GM15510 (cell line): ENCODE measurements at regions not wholly inside any gene's neighbourhood (a gene's known extent, or its start where the extent isn't known, plus 50 kb on each side); places are given as distances from the start of the nearest gene placed in this dataset.

Source experiments
- POLR2A ChIP-seq: IDR thresholded peaks from 3 replicates; pipeline ENCODE4 v1.6.1; 2011; ENCODE audit warnings: borderline replicate concordance; ENCODE audit not compliant: insufficient read length; ENCODE audit errors: extremely low read depth

- TF ChIP-seq POLR2A, result no peak
Observed at GRCh38 chr2:8278709-8279354, 403.0 kb upstream of the ID2 start.

DNA sequence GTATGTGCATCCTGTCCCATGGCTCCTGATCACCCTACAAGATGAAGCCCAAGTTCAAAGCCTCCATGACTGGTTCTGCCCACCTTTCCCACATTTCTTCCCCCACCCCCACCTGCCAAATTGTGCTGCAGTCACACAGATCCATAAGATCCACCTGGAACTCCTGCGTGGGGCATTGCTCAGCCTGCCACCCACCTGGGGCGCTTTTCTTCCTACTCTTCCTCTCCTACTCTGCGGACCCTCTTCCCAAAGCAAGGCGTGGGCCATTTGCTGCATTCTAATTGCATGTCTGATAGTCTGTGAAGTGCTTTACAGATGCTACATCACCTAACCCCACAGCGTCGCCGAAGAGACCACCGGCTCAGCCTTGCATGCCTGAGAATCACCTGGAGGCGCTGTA, 402.4 kb upstream of the ID2 start:
- TF ChIP-seq POLR2A, result no peak

DNA sequence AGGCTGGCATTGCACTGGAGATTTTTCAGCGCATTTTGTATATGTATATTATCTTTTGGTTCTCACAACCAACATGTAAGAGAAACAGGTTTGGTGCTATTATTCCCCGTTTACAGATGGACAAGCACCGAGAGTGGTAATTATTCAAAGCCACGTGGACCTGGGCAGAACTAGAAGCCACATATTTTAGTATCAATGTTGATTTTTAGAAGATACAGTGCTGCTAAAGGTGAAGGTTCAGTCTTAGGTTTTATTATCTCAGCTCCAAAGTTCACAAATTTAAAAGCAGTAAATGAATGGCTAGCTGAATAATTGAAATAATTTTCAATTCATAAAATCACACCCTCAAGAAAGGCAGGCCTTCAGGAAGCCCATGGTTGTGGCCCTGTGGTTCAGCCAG, 400.6 kb upstream of the ID2 start:
- no peak for TF ChIP-seq POLR2A

- no peak for TF ChIP-seq POLR2A
Observed at GRCh38 chr2:8281950-8282857, 399.7 kb upstream of the ID2 start.

GRCh38 chr2:8282858-8283252, 399.0 kb upstream of the ID2 start:
- no peak for TF ChIP-seq POLR2A

DNA sequence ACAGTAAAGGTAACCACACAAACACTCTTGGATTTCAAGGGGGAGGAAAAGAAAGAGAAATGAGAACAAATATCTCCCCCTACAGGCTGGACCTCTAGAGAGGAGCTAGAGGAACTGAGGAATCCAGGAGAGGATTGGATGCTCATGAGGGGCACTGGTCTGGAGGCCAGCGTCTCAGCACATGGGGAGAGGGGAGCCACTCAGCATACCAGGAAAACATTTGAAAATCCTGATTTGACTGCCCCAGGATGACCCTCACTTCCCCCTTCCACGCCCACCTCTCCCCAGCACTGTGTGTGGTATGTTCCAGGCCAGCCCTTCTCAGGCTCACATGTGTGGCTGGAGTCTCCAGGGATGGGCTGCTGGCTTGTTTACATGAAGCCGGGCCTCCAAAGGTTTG, 396.8 kb upstream of the ID2 start:
- no peak for TF ChIP-seq POLR2A

GRCh38 chr2:8285898-8286297, 396.0 kb upstream of the ID2 start:
- no peak for TF ChIP-seq POLR2A

DNA sequence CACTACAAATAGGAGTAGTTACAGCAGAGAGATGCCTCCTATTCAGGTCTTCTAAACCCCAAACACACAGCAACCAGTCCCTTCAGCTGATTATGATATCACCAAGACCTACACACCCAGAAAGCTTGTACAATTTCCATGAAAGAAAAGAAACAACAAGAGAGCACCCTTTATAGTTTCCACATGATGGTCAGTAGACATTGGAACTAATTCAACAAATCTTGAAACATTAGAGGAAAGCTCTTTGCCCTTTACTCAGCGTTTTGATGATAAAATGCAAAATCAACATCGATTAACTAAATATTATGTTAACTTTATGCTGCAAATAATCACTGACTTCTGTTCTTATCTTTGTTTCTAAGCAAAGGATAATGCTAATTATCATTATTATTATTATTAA, 393.6 kb upstream of the ID2 start:
- TF ChIP-seq POLR2A, result no peak

DNA sequence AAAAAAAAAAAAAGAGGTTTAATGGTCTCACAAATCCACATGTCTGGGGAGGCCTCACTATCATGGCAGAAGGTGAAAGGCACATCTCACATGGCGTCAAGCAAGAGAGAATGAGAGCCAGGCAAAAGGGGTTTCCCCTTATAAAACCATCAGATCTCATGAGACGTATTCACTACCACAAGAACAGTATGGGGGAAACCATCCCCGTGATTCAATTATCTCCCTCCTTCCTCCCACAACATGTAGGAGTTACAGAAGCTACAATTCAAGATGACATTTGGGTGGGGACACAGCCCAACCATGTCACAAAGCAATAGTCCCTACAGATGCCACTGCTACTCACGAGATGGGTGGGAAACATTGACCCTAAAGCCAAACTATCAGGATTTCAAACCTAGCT, 392.7 kb upstream of the ID2 start:
- TF ChIP-seq POLR2A, result no peak

DNA sequence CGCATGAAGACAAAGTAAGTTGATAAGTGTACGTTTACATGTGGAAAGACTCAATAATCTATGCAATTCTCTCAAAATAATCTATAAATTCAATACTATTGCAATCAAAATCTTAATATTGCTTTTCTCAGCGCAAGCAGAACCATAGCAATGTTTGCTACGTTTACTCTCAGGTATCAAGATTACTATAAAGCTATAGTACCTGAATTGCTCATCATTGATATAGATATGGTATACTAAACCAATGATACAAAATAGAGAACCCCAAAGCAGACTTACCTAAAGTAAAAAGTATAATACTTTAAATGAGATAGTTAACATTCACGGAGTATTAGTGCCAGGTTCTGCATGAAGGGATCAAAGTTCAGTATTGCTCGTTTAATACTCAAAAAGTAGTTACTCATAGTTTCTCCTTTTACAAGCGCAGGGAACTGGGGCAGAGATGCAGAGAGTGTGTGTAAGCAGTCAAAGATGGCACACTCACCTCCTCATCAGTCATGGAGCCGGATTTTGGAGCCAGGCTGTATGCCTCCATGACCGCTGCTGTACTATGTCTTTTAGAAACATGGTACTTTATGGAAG, 391.0 kb upstream of the ID2 start:
- TF ChIP-seq POLR2A, result no peak

GRCh38 chr2:8296306-8296705, 385.6 kb upstream of the ID2 start:
- TF ChIP-seq POLR2A, result no peak

- TF ChIP-seq POLR2A, result no peak
Observed at GRCh38 chr2:8297376-8298231, 384.3 kb upstream of the ID2 start.

GRCh38 chr2:8298783-8299182, 383.1 kb upstream of the ID2 start:
- no peak for TF ChIP-seq POLR2A

GRCh38 chr2:8300216-8300615, 381.6 kb upstream of the ID2 start:
- no peak for TF ChIP-seq POLR2A

GRCh38 chr2:8300905-8301304, 381.0 kb upstream of the ID2 start:
- TF ChIP-seq POLR2A, result no peak
